SW480 (cell line): ENCODE measurements at regions not wholly inside any gene's neighbourhood (a gene's known extent, or its start where the extent isn't known, plus 50 kb on each side); places are given as distances from the start of the nearest gene placed in this dataset.

Experiments used
- DNase-seq: peaks from one replicate; pipeline ENCODE4 v3.0.0-alpha.2; 2016; ENCODE audit warnings: low spot score

GRCh38 chr5:29950416-29951145 lies 1242.9 kb upstream of the CDH6 start:
- no peak for DNase-seq

GRCh38 chr5:29949301-29949872 lies 1244.1 kb upstream of the CDH6 start:
- no peak for DNase-seq

- no peak for DNase-seq
These were observed 1249.2 kb upstream of the CDH6 start for GRCh38 chr5:29944327-29944726.

- no peak for DNase-seq
These were observed 1251.4 kb upstream of the CDH6 start for GRCh38 chr5:29942089-29942488.

DNA sequence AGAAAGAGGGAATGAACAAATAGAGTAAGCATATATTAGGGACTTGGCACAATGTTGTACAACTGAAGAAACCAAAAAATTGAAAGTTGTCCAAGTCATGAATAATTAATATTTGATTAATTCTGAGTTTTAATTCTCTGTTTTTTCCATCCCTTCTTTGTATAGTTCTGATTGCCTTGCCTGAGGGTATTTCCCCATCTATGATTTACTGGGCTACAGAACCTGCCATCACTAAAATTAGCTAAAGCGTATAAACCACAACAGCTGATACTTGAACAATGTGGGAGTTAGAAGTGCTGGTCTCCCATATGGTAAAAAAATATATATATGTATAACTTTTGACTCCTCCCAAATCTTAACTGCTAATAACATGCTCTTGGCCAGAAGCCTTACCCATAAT lies 1253.5 kb upstream of the CDH6 start:
- DNase-seq: no peak

GRCh38 chr5:29935371-29935770 lies 1258.1 kb upstream of the CDH6 start:
- no peak for DNase-seq

GRCh38 chr5:29930316-29930715 lies 1263.2 kb upstream of the CDH6 start:
- no peak for DNase-seq

GRCh38 chr5:29924107-29924506 lies 1269.4 kb upstream of the CDH6 start:
- no peak for DNase-seq

DNA sequence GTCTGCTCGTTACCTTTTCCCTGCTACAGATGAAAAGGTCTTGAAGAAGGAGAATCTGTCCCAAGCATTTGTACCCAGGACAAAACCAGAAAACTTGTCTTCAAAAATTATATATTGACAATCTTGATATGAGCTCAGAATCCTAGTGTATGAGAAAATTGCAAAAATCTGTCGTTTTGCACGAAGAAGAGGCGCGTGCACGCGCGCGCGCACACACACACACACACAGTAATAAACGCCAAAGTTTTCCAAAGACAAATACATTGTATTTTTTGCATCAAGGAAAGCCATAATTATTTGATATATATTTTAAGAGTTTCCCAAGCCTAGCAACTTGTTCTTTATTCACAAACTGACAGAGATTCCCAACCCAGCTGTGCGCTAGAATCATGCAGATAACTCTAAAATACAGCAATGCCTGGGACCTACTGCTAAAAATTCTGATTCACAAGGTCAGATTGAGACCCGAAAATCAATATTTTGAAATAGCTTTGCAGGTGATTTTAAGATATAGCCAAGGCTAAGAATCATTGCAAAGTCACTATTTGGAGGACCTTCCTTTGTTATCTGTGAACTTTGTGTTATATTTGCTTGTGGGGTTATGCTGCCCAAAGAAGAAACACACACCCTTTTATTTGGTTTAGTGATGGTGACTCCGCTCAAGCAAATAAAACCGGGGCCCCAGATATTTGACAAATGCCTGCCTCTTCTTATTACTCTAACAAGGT lies 1287.7 kb upstream of the CDH6 start:
- no peak for DNase-seq

- DNase-seq: no peak
These were observed 1290.6 kb upstream of the CDH6 start for GRCh38 chr5:29902859-29903258.

GRCh38 chr5:29899583-29899982 lies 1293.9 kb upstream of the CDH6 start:
- peak; percentile 13 for DNase-seq

DNA sequence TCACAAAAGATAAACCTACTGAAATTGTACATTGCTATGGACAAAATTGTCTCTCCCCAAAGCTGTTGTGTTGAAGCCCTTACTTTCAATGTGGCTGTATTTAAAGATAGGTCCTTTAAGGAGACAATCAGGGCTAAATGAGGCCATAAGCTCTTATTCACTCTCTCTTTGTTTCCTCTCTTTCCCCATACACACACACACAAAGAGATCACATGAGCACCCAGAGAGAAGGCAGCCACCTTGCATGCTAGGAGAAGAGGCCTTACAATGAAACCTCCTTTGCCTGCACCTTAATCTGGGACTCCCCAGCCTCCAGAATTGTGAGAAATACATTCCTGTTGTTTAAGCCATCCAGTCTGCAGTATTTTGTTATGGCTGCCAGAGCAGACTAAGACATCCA lies 1295.6 kb upstream of the CDH6 start:
- no peak for DNase-seq

DNA sequence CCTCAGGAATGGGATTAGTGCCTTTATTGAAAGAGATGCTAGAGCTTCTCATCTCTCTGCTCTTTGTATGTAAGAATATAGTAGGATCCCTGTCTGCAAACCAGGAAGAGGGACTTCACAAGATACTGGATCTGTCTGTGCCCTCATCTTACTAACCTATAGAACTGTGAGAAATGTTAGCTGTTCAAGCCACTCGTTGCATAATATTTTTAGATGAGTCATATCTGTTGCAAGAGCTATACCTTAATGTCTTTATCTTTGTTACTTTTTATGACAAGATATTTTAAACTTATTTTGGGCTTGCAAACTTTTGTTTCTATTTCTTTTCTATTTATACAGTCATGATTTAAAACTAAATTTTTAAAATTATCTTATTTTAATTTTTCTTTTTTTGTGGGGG lies 1296.8 kb upstream of the CDH6 start:
- DNase-seq: no peak

- no peak for DNase-seq
These were observed 1298.8 kb upstream of the CDH6 start for GRCh38 chr5:29894668-29895067.

DNA sequence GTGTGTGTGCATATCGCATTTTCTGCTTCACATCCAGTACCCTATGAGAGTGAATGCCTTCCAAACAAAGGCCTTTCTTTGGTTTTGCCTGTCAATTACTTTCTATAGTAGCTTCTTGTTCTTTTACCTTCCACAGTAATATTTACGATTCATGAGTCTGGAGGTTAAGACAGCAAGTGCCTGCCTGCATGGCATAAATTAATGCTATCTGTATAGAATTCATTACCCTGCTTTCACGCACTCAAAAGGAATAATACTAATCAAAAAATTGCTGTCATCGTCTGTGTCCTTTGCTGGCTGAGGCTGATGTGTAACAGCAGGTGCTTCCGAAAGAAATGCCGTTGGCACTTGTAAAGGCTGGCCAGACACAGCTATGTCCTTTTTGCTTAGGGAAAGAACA lies 1304.4 kb upstream of the CDH6 start:
- no peak for DNase-seq

- no peak for DNase-seq
These were observed 1307.9 kb upstream of the CDH6 start for GRCh38 chr5:29885595-29885994.

- DNase-seq: no peak
These were observed 1311.5 kb upstream of the CDH6 start for GRCh38 chr5:29882036-29882435.

GRCh38 chr5:29879401-29879800 lies 1314.1 kb upstream of the CDH6 start:
- DNase-seq: no peak

- no peak for DNase-seq
These were observed 1314.9 kb upstream of the CDH6 start for GRCh38 chr5:29878599-29878998.

GRCh38 chr5:29867155-29867554 lies 1326.3 kb upstream of the CDH6 start:
- DNase-seq: no peak

DNA sequence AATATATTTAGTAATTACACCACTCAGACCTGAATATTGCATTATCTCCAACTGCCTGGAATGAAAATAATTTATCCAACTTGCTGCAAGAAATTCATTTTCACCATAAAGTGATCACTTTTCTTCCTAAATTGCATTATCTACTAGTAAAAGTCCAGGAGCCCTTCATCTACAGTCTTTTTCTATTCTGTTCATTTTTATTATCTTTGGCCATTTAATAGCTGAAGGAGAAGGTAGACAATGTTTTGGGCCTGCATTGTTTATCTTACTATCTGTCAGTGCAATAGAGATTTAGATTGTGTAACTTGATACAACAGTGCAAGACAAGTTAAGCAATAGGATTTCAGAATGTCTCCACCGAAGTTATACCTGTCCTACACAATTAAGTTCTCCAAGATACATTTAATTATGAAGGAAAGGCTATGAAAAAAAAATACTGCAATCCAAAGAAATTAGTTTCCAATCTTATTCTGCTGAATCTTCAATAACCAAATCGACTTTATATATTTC lies 1339.7 kb upstream of the CDH6 start:
- DNase-seq: no peak

DNA sequence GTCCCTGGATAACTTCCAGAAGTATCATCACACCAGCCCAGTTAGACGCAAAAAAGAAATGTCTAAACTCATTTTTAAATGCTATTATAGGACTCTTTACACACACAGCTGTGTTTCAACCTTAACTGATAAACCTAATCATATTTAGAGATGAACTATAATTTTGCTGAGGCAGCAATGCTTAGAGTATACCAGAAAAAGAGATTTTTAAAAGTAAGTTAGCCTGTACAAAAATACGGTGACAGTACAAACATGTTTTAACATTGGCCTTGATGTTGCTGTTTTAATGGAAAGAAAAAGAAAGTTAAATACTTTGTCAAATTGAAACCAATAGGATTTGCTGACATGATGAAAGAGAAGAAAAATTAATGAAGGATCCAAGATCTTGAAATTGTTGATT lies 1341.2 kb upstream of the CDH6 start:
- no peak for DNase-seq

DNA sequence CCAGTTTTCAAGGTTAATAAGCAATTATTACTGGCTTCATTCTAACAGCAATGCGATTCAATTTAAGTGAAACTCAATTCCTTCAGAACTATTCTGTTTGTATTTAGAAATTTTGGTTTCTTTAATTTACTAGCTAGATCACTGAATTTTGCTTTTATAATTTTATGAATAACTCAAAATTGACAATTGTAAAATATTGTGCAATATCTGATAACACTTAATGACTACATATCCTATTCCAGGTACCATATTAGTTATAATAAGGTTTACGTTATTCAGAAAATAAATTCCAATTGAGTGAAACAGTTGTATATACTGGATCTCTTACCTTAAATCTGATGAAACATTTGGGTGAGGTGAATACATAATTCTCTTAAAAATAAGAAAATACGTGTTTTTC lies 1348.3 kb upstream of the CDH6 start:
- DNase-seq: no peak
